Caco-2 (cell line): ENCODE measurements at regions not wholly inside any gene's neighbourhood (a gene's known extent, or its start where the extent isn't known, plus 50 kb on each side); places are given as distances from the start of the nearest gene placed in this dataset.

Source experiments
- BruUV-seq: library from RNA; stranded (reverse); fragments of 400-500 nt; replicated peaks from 2 replicates; lab custom pipeline; 2021; lab: Mats Ljungman, UMichigan
- CTCF ChIA-PET: fragments of 300-600 bp; sonication (Branson Sonifier 250); formaldehyde crosslinking; loops from one replicate; lab custom pipeline; 2022; ENCODE audit warnings: antibody characterized with exemption; lab: Charles Lee
- POLR2A ChIA-PET: fragments of 300-600 bp; sonication (Branson Sonifier 250); formaldehyde crosslinking; loops from one replicate; lab custom pipeline; 2022; ENCODE audit warnings: antibody characterized with exemption; lab: Charles Lee
- DNase-seq, 2 experiments: peaks; one replicate each; pipeline versions ENCODE4 v3.0.0 to v3.0.0-alpha.2; 2020 to 2022
- H3K27me3 ChIP-seq: replicated peaks from 2 replicates; pipeline ENCODE4 v1.6.0; 2011; ENCODE audit warnings: low read length; ENCODE audit not compliant: control insufficient read depth, insufficient read depth
- H3K36me3 ChIP-seq: 2 replicates; pipeline ENCODE4 v1.5.1; 2011; ENCODE audit warnings: low read length; ENCODE audit not compliant: control insufficient read depth, insufficient read depth
- H3K4me1 ChIP-seq: fragments of 250-450 bp; sonication (Bioruptor Pico); 2 replicates; pipeline ENCODE4 v1.5.1; 2020; ENCODE audit warnings: mild to moderate bottlenecking
- H3K4me3 ChIP-seq: 2 replicates; pipeline ENCODE4 v1.5.1; 2011; ENCODE audit warnings: low read depth, mild to moderate bottlenecking, control low read depth, low read length
- H3K9me3 ChIP-seq: fragments of 250-450 bp; sonication (Bioruptor Pico); 2 replicates; pipeline ENCODE4 v1.5.1; 2020; ENCODE audit warnings: mild to moderate bottlenecking, moderate library complexity
- H3K27ac Mint-ChIP-seq: one replicate; pipeline ENCODE4 v1.8.0; 2022; ENCODE audit warnings: mixed read lengths; ENCODE audit not compliant: unreplicated experiment
- H3K27me3 Mint-ChIP-seq: one replicate; pipeline ENCODE4 v1.8.0; 2022; ENCODE audit warnings: mixed read lengths; ENCODE audit not compliant: insufficient read depth, unreplicated experiment
- H3K36me3 Mint-ChIP-seq: one replicate; pipeline ENCODE4 v1.8.0; 2022; ENCODE audit warnings: mild to moderate bottlenecking, mixed read lengths; ENCODE audit not compliant: insufficient read depth, unreplicated experiment
- H3K4me1 Mint-ChIP-seq: one replicate; pipeline ENCODE4 v1.8.0; 2022; ENCODE audit warnings: low read depth, mixed read lengths; ENCODE audit not compliant: unreplicated experiment
- H3K4me3 Mint-ChIP-seq: one replicate; pipeline ENCODE4 v1.8.0; 2022; ENCODE audit warnings: mild to moderate bottlenecking, moderate library complexity, mixed read lengths; ENCODE audit not compliant: unreplicated experiment
- H3K9me3 Mint-ChIP-seq: one replicate; pipeline ENCODE4 v1.8.0; 2022; ENCODE audit warnings: mixed read lengths; ENCODE audit not compliant: unreplicated experiment
- CTCF ChIP-seq, 2 experiments: fragments of 200-600 bp in 1 of 2; IDR thresholded peaks; 1 replicate in 1 of 2; 2 replicates in 1 of 2; pipeline versions ENCODE4 v1.5.1 to v1.8.0; 2011 to 2022; ENCODE audit warnings: antibody characterized with exemption in 1 of 2, control low read depth in 1 of 2, inconsistent platforms in 1 of 2, low read depth in 1 of 2, low read length in 1 of 2, mild to moderate bottlenecking in 1 of 2, moderate library complexity in 1 of 2; ENCODE audit not compliant: insufficient read depth in 1 of 2, severe bottlenecking in 1 of 2, unreplicated experiment in 1 of 2
- intact Hi-C: fragments of 100-400 bp; cut with micrococcal nuclease; formaldehyde crosslinking; loops from one replicate; pipeline ENCODE4 v1.10.0; 2022; ENCODE audit not compliant: unreplicated experiment

GRCh38 chr20:19950042-19950441, 67.1 kb upstream of the NAA20 start:
- no peaks in the 10 kb centered on the region for H3K36me3 Mint-ChIP-seq
- Histone ChIP-seq H3K4me1 (peaks cover 17% of the 10 kb centered on the region), H3K9me3 (no peaks in the 10 kb centered on the region), H3K4me3 (no peak overlapping the region), H3K27me3 (no peaks in the 10 kb centered on the region), H3K36me3 (no peaks in the 10 kb centered on the region)
- TF ChIP-seq CTCF (IDR thresholded peaks at IDR 0.05; ENCODE audit: insufficient read depth in 1 of 2, low read depth in 1 of 2, low read length in 1 of 2, severe bottlenecking in 1 of 2, unreplicated experiment in 1 of 2), result no peak
- intact Hi-C loops, result no loop called here
- no peak overlapping the region for H3K27ac Mint-ChIP-seq
- CTCF ChIA-PET, result no interaction called here
- no peaks in the 10 kb centered on the region for H3K9me3 Mint-ChIP-seq
- H3K4me3 Mint-ChIP-seq, result no peak overlapping the region
- peaks cover 12% of the 10 kb centered on the region for H3K4me1 Mint-ChIP-seq
- DNase-seq, result no peak
- BruUV-seq, result no TSS peak
- no peaks in the 10 kb centered on the region for H3K27me3 Mint-ChIP-seq
- POLR2A ChIA-PET, result no interaction called here

GRCh38 chr20:19952392-19952791, 64.8 kb upstream of the NAA20 start:
- no TSS peak for BruUV-seq
- POLR2A ChIA-PET, result no interaction called here

GRCh38 chr20:19953606-19954005, 63.6 kb upstream of the NAA20 start:
- TF ChIP-seq CTCF (IDR thresholded peaks at IDR 0.05; ENCODE audit: insufficient read depth in 1 of 2, low read depth in 1 of 2, low read length in 1 of 2, severe bottlenecking in 1 of 2, unreplicated experiment in 1 of 2), result no peak
- Mint-ChIP-seq H3K4me3 (no peak overlapping the region), H3K4me1 (no peaks in the 10 kb centered on the region), H3K9me3 (no peaks in the 10 kb centered on the region), H3K27me3 (no peaks in the 10 kb centered on the region), H3K36me3 (no peaks in the 10 kb centered on the region), H3K27ac (no peak overlapping the region)
- no peaks in the 10 kb centered on the region for H3K36me3 ChIP-seq
- POLR2A ChIA-PET, result no interaction called here
- DNase-seq, result no peak
- H3K4me3 ChIP-seq, result no peak overlapping the region
- BruUV-seq, result no TSS peak
- H3K4me1 ChIP-seq, result no peaks in the 10 kb centered on the region
- no peaks in the 10 kb centered on the region for H3K27me3 ChIP-seq
- CTCF ChIA-PET, result no interaction called here
- no peaks in the 10 kb centered on the region for H3K9me3 ChIP-seq
- intact Hi-C loops, result no loop called here

More at GRCh38 chr20:19952392-19952791, 64.8 kb upstream of the NAA20 start:
- TF ChIP-seq CTCF (IDR thresholded peaks at IDR 0.05; ENCODE audit: insufficient read depth in 1 of 2, low read depth in 1 of 2, low read length in 1 of 2, severe bottlenecking in 1 of 2, unreplicated experiment in 1 of 2), result no peak
- Mint-ChIP-seq H3K27ac (no peak overlapping the region), H3K9me3 (no peaks in the 10 kb centered on the region), H3K4me3 (no peak overlapping the region), H3K36me3 (no peaks in the 10 kb centered on the region), H3K27me3 (no peaks in the 10 kb centered on the region), H3K4me1 (no peaks in the 10 kb centered on the region)
- H3K36me3 ChIP-seq, result no peaks in the 10 kb centered on the region
- intact Hi-C loops, result no loop called here
- H3K9me3 ChIP-seq, result no peaks in the 10 kb centered on the region
- DNase-seq, result no peak
- H3K4me1 ChIP-seq, result peaks cover 8% of the 10 kb centered on the region
- no peaks in the 10 kb centered on the region for H3K27me3 ChIP-seq
- H3K4me3 ChIP-seq, result no peak overlapping the region
- CTCF ChIA-PET, result no interaction called here
